NCI-H1092 (cell line): ENCODE measurements at regions not wholly inside any gene's neighbourhood (a gene's known extent, or its start where the extent isn't known, plus 50 kb on each side); places are given as distances from the start of the nearest gene placed in this dataset.

Experiments
- DNase-seq: peaks from one replicate; lab custom pipeline; 2025; lab: John Stamatoyannopoulos, UW

DNA sequence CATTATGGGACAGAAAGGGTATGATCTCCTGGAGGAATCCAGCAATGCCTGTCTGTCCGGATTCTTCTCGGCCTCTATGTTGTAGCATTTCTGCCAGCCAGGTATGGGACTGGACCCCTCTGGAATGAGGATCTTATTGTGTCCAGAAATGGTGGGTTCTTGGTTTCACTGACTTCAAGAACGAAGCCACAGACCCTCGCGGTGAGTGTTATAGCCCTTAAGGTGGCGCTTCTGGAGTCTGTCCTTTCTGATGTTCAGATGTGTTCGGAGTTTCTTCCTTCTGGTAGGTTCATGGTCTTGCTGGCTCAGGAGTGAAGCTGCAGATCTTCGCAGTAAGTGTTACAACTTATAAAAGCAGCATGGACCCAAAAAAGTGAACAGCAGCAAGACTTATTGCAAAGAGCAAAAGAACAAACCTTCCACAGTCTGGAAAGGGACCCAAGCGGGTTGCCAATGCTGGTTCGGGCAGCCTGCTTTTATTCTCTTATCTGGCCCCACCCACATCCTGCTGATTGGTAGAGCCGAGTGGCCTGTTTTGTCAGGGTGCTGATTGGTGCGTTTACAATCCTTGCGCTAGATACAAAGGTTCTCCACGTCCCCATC, 62.3 kb upstream of the IER3 start:
- no peak for DNase-seq

DNA sequence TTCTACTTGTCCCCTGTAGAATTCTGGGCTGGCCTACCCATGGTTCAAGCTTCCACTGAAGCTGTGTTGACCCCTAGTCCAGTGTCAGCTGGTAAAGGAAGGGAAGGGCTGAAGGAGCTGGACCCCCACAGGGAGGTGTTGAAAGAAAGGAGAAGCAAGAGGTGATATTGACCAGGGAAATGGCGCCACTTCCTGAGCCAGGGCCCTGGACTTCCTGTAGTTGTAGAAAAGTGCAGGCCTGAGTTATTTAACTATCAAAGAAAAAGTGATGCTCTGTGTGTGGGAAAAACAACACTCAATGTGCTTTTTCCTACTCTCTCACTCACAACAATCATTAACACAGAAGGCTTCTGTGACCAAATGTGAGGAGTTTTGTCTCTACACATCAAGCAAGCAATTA, 60.0 kb upstream of the IER3 start:
- no peak for DNase-seq

DNA sequence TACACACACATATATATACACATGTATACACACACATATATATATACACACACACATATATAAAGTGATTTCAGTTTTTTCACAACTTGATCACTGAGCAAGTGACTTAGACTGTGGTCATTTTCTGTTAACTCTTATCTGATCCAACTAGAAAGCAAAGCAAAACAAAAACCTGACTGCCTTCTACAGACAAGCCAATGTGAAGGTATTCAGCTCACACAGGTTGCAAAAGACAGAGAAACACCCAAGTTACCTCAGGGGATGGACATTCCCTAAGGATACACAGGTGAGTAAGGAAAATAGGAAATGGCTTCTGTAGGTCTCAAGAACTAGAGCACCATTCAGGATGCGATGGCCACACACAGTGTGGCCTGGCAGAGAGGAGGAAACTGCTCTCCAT, 58.4 kb upstream of the IER3 start:
- no peak for DNase-seq

DNA sequence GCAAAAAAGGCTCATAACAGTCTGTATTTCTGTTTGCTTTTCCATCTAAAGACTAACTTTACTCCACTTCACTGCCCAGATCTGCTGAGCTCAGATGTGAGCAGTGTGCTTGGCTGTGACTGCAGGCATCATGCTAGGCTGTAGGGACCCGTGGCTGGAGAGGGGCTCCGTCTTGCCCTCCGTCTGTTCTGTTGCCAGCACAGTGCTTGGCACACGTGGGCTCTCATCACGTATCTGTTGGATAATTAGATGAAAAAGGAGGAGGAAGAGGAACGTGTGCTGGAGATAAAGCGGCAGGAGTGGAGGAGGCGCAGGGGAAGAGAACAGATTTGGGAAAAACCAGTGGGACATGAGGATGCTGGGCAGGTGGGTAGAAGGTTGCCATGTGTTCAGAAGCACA, 57.6 kb upstream of the IER3 start:
- DNase-seq, result no peak

DNA sequence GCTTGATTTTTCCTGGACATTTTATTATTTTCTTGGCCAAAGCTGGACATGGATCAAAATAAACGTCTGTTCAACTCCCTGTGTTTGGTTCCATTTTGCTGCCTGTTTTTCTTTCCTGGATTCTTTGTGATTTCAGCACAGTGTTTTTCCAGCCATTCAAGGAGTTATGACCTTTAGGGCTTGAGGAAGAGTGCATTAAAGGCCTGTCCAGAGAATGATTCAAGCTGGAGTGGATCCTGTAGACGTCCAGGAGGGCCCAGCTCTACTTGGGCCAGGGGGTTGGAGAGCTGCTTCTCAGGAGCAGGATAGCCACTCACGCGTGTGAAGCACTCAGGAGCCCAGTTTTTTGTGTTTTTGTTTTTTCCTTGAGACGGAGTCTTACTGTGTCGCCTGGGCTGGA, 56.5 kb upstream of the IER3 start:
- no peak for DNase-seq

DNA sequence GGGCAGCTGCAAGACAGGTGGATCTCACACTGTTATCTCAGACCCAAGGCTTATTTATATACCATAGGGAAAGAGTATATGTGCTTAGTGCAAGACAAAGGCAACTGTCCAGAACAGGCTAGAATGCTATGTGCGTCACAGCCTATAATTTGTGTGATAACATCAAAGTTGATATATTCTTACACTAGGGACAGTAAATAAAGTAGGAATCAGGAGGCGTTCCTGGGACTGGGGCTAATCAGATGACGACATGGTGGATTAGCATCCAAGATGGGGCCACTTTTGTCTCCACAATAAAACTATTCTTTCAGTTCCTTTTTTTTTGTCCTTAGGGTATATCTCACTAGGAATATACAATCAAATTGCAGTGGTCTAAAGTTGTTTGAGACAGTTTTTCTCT, 54.9 kb upstream of the IER3 start:
- no peak for DNase-seq

DNA sequence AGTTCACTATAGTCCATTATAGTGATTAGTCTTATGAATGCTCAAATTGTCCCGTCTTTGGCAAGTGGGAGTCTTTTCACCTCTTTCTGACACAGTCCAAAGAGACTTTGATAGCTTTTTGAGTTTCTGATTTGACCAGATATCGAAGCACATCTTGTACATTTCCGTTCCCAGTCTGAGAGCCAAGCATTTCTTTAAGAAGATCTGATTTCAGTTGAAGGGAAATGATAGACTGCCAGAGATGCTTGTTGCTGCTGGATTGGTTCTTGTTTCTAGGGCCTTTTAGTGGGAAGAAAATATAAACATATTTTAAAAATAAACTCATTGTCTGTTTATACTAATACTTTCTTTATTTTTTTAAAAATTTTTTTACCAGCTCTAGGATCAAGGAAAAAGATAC, 54.1 kb upstream of the IER3 start:
- no peak for DNase-seq

DNA sequence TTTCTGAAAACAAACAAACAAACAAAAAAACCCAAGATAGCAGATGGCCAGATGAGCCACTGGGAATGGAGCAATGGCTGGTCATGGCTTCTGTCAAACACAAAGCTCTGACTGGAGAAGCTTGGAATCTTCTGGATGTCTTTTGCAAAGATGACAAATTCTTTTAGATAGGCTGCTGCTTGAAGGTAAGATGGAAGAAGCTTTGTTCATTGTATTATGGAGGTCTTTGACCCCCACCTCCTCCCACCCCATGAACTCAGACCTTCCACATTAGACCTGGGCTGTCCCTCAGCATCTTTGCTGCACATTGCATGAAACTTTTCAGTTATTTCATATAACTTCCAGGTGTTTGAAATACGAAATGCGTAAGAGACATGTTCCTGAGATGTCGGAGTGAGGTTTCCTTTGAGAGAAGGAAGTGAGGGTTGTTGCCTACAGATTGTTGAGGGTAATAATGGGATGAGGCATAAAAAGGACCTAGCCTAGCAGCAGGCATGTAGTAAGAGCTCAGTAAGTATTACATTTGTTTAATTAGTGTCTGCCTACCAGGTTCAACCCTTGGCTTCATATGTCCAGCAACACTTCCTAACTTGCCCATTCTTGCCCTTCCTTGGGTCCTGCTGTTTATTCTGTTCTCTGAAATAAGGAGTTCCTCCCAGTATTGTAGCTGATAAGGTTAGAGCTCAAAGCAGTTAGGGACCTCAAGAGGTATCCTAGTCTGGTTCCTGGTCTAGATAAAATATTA, 51.4 kb upstream of the IER3 start:
- DNase-seq, result no peak
